HG03159 (cell line): ENCODE measurements at regions not wholly inside any gene's neighbourhood (a gene's known extent, or its start where the extent isn't known, plus 50 kb on each side); places are given as distances from the start of the nearest gene placed in this dataset.
"Not testable (repeated sequence)": the region's sequence is repeated elsewhere in the genome, so short reads cannot be mapped to it uniquely, and the experiment has no call there.

Experiments used
- ATAC-seq: cut with Tn5 transposase; IDR thresholded peaks from one replicate; pipeline ENCODE4 v1.9.1; 2021; ENCODE audit warnings: mild to moderate bottlenecking, moderate library complexity; ENCODE audit not compliant: unreplicated experiment

DNA sequence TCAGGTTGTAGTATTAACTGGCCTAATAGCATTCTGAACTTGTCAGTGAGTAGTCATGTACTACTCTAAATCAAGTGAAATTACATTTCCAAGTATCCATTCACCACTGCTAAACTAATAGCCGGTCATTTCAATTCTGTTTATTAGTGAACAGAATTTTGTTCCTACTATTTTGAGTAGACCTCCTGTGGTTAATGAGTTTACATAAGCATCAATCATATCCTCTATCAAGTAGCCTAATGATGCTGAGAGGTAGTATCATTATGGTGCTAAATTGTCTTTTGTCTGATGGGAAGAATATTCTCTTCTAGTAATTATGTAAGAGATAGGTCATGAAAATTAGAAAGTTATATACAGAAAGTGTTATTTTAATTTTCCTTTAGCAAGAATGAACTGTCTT is 602.8 kb downstream of the KCNT2 start:
- no peak for ATAC-seq

DNA sequence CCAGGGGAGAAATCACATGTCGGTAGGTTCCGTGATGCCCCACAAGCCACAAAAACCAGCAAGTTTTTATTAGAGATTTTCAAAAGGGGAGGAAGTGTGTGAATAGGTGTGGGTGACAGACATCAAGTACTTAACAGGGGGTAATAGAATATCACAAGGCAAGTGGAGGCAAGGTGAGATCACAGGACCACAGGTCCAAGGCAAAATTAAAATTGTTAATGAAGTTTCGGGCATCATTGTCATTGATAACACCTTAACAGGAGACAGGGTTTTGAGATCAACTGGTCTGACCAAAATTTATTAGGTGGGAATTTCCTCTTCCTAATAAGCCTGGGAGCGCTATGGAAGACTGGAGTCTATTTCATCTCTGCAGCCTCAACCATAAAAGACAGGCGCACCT is 603.9 kb downstream of the KCNT2 start:
- not testable (repeated sequence) for ATAC-seq

- ATAC-seq = no peak
Measured at GRCh38 chr1:196002906-196003305, 605.3 kb downstream of the KCNT2 start.

DNA sequence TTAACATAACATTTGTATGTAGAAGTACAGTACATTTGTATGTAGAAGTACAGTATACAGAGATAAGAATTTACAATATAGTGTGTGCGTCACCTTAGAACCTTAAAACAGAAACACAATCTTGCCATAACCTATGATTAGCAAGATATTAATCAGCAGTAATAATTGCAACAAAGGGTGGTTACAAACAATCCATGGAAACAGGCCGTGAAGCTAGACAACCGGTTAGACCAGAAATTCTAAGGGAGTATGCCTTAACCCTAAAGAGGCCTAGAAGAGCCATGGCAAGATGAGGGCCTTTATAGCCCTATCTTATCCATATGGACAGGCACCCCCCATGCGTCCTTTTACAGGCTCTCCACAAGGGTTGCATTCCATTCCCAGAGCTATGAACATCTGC is 605.9 kb downstream of the KCNT2 start:
- ATAC-seq = not testable (repeated sequence)

GRCh38 chr1:196001188-196001587 is 607.1 kb downstream of the KCNT2 start:
- no peak for ATAC-seq

GRCh38 chr1:195999022-195999421 is 609.2 kb downstream of the KCNT2 start:
- ATAC-seq = no peak

DNA sequence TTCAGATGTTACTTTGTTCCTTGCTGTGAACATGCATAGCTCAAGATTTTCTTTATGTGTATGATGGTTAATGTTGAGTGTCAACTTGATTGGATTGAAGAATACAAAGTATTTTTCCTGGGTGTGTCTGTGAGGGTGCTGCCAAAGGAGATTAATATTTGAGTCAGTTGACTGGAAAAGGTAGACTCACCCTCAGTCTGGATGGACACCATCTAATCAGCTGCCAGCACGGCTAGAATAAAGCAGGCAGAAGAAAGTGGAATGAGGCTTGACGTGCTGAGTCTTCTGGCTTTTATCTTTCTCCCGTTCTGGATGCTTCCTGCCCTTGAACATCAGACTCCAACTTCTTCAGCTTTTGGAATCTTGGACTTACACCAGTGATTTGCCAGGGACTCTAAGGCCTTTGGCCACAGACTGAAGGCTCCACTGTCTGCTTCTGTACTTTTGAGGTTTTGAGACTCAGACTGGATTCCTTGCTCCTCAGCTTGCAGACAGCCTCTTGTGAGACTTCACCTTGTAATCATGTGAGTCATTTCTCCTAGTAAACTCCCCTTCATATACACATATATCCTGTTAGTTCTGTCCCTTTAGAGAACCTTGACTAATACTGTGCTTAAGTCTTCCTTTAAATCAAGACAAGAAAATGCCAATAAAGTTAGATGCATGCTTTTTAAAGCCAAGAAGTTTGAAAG is 626.6 kb downstream of the KCNT2 start:
- no peak for ATAC-seq

- no peak for ATAC-seq
Measured at GRCh38 chr1:195979646-195980045, 628.6 kb downstream of the KCNT2 start.

GRCh38 chr1:195973311-195973904 is 634.8 kb downstream of the KCNT2 start:
- no peak for ATAC-seq

- no peak for ATAC-seq
Measured at GRCh38 chr1:195971589-195971988, 636.7 kb downstream of the KCNT2 start.

- no peak for ATAC-seq
Measured at GRCh38 chr1:195970209-195970608, 638.0 kb downstream of the KCNT2 start.

- ATAC-seq = no peak
Measured at GRCh38 chr1:195965475-195965874, 642.8 kb downstream of the KCNT2 start.

GRCh38 chr1:195965036-195965435 is 643.2 kb downstream of the KCNT2 start:
- ATAC-seq = no peak

- ATAC-seq = no peak
Measured at GRCh38 chr1:195964516-195964915, 643.7 kb downstream of the KCNT2 start.

DNA sequence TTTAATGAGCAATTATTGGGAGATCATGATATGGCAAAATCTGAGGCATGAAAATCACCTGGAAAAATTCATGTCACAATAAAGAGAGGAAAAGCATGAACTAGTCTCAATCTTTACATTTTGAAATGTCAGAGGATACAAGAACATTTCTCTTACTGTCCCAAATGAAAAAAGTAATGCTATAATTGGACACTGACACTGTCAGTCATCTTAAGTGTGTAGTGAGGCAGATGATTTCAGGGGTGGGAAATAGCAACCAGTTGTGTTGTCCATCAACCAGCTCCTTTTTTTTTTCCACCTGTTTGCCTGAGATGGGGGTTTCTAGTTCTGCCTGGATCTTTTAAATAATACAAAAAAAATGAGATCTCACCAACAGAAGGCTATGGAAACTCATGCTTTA is 646.2 kb downstream of the KCNT2 start:
- ATAC-seq = no peak

DNA sequence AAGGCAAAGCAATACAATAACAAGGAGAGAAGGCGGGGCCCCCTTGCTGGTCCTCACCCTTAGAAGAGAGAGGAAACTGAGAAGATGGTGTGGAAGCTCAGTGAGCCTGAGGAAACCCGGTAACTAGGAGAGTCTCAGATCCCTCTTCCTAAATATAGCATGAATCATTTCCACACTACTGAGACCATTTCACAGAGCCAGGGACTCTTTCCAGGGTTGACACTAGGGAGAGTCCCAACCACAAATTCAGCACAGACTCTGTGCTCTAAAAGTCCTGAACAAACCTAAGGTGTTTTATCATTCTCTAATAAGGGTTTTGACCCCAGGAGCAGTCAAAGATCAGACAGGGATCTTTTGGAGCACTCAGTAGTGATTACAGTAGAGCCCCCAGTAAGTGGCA is 647.7 kb downstream of the KCNT2 start:
- ATAC-seq = no peak

- no peak for ATAC-seq
Measured at GRCh38 chr1:195958131-195958530, 650.1 kb downstream of the KCNT2 start.

DNA sequence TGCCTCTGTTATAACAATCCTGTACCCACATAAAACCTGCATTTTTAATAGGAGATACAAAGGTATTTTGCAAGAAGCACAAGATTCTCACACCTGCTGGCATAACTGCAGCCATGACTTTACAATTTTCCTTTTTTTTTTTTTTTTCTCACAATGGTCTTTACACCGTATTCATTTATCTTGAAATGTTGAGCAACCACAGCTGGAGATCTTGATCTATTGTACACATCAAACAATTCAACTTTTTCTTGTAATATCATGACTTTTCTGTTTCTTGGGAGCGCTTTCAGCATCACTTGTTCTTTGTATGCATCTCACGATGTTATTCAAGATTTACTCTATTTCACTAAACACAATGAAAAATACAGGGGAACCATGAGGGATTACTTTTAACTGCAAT is 651.4 kb downstream of the KCNT2 start:
- no peak for ATAC-seq

DNA sequence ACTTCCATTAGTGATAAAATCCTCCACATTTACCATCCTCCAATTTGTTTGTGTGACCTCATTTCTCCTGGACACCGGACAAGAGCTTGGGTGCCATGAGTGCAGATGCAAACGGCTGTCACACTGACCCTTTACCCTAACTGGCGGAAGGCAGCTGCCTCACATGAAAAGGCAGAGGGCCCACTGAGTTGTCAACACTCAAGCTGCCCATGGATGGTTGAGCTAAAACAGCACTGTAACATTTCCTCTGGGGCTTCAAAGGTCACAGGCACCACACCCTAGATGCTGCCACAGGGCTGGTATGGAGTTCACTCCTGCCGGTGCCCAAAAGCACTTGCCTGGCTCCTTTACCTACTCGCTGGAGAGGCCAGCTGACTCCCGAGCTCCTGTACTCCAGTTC is 653.4 kb downstream of the KCNT2 start:
- no peak for ATAC-seq

- ATAC-seq = no peak
Measured at GRCh38 chr1:195951313-195951712, 656.9 kb downstream of the KCNT2 start.

- no peak for ATAC-seq
Measured at GRCh38 chr1:195948123-195948895, 659.9 kb downstream of the KCNT2 start.

DNA sequence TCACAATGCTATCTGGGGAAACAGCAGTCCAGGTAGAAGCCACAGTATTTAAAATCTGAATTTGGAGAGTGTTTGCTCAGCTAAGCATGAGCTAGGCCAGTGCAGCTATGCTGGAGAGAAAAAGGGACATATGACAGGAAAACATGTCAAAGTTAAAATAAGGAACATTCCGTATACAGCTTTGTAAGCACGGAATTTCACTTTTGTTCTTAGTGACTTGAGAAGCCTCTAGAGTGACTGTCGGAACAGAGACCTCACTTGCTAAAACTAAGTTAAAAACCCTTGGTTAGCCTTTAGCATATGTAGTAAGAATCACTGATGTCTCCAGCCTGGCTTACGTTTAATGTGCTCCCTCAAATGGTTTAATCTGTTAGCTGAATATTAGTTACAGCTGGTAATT is 661.7 kb downstream of the KCNT2 start:
- ATAC-seq = no peak
